VCaP (cell line): ENCODE measurements at regions not wholly inside any gene's neighbourhood (a gene's known extent, or its start where the extent isn't known, plus 50 kb on each side); places are given as distances from the start of the nearest gene placed in this dataset.

Experiments
- H3K27ac ChIP-seq: fragments of 450-650 bp; 2 replicates; pipeline ENCODE4 v1.5.1; 2017
- CTCF ChIP-seq: fragments of 450-650 bp; conservative IDR thresholded peaks from 2 replicates; pipeline ENCODE4 v1.5.1; 2017; ENCODE audit warnings: mild to moderate bottlenecking, moderate library complexity

- TF ChIP-seq CTCF: no peak
- no peak overlapping the region for H3K27ac ChIP-seq
Measured at GRCh38 chr4:155616117-155616516, 50.5 kb upstream of the GUCY1A1 start.

- no peak for TF ChIP-seq CTCF
- H3K27ac ChIP-seq: no peak overlapping the region
Measured at GRCh38 chr4:155615081-155615887, 51.4 kb upstream of the GUCY1A1 start.

GRCh38 chr4:155614111-155614762 is 52.4 kb upstream of the GUCY1A1 start:
- TF ChIP-seq CTCF: no peak
- no peak overlapping the region for H3K27ac ChIP-seq

GRCh38 chr4:155612074-155612473 is 54.6 kb upstream of the GUCY1A1 start:
- TF ChIP-seq CTCF: no peak
- no peak overlapping the region for H3K27ac ChIP-seq

- no peak overlapping the region for H3K27ac ChIP-seq
- TF ChIP-seq CTCF: no peak
Measured at GRCh38 chr4:155611501-155611900, 55.1 kb upstream of the GUCY1A1 start.

- no peak for TF ChIP-seq CTCF
- no peak overlapping the region for H3K27ac ChIP-seq
Measured at GRCh38 chr4:155610143-155610542, 56.5 kb upstream of the GUCY1A1 start.

- TF ChIP-seq CTCF: no peak
- H3K27ac ChIP-seq: no peak overlapping the region
Measured at GRCh38 chr4:155609455-155610059, 57.1 kb upstream of the GUCY1A1 start.
